OCI-LY7 (cell line): ENCODE measurements at regions not wholly inside any gene's neighbourhood (a gene's known extent, or its start where the extent isn't known, plus 50 kb on each side); places are given as distances from the start of the nearest gene placed in this dataset.

ENCODE experiments used
- EZH2phosphoT487 ChIP-seq: fragments of 200-600 bp; sonication (generic); IDR thresholded peaks from 2 replicates; pipeline ENCODE4 v1.6.1; 2018; ENCODE audit warnings: low read depth, borderline replicate concordance, mild to moderate bottlenecking, mixed run types, antibody characterized with exemption, low read length, moderate library complexity, mixed read lengths
- TF ChIP-seq, protein P1 (sequence below): fragments of 200-600 bp; sonication (generic); conservative IDR thresholded peaks from 2 replicates; pipeline ENCODE4 v1.5.1; 2014; ENCODE audit warnings: mild to moderate bottlenecking, antibody characterized with exemption, low read length, moderate library complexity, mixed read lengths

DNA sequence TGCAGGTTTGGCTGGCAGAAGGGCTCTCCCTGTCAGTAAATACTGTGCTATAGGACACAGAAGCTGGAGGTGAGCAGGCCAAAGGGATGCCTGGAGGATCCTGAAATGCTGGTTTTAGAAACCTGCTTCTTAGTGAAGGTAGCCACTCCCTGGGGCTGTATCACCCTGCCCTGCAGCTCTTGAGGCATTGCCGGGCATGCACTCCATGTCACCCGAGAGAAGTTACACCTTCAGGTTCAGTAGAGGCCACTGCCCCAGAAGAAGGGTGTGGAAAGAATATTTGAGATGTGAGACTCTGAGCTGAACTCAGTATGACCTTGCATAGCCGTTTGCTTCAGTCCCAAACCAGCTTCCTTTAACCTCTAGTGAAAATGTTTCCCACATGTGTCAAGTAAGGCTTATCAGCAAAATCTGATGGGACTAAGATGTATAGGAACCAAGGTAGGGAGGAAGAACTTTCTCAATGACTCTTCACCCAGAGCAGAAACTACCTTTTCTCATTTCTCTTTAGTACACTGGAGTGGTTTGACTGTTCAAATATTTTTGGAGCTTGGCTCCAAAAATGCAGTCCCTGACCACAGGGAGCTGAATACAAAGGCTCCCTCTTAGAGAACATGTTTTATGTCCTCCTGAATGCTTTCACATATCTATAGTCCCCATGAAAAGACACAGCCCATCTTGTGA lies 164.5 kb upstream of the DYRK2 start:
- TF ChIP-seq, protein P1, sequence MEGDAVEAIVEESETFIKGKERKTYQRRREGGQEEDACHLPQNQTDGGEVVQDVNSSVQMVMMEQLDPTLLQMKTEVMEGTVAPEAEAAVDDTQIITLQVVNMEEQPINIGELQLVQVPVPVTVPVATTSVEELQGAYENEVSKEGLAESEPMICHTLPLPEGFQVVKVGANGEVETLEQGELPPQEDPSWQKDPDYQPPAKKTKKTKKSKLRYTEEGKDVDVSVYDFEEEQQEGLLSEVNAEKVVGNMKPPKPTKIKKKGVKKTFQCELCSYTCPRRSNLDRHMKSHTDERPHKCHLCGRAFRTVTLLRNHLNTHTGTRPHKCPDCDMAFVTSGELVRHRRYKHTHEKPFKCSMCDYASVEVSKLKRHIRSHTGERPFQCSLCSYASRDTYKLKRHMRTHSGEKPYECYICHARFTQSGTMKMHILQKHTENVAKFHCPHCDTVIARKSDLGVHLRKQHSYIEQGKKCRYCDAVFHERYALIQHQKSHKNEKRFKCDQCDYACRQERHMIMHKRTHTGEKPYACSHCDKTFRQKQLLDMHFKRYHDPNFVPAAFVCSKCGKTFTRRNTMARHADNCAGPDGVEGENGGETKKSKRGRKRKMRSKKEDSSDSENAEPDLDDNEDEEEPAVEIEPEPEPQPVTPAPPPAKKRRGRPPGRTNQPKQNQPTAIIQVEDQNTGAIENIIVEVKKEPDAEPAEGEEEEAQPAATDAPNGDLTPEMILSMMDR = no peak
- no peak for TF ChIP-seq EZH2phosphoT487
